ENCODE measurements at regions not wholly inside any gene's neighbourhood (a gene's known extent, or its start where the extent isn't known, plus 50 kb on each side); places are given as distances from the start of the nearest gene placed in this dataset.

DNA sequence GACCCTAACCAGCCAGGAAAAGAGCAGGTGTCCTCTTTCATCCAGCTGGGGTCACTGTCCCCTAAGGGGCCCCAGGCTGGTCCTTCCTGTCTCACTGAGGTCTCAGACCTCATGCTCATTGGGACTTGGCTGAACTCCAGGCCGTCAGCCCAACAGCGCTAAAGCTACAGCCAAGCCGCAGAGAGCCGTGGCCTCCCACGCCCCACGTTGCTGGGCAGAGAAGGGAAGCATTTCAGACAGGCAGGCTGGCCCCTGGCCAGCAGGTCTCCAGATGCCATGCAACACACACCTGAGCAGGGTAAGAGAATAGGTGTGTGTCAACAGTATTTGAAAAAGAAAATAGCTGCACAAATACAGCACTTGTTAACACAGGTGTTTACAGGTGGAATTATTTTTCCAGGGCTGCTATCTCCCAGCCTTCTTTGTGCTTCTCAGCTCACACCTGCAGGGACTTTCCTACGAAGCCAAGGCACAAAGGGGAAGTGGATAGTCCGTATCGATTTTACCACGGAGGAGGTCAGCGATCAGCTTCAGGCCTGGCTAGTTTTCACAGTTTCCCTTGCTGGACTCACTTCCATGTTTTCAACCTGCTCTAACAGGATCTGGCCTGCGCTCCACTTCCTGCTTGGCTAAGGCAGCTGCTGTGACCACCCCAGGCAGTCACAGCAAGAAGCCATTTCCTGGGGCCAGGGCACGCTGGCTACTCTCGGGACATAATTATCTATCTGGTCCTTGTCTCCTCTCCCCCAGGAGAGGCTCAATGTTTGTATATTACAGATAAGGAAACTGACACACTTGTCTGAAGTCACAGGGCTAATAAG lies 156.1 kb upstream of the ID2 start:
- H3K36me3 ChIP-seq, result no peaks in the 10 kb centered on the region
- no peak overlapping the region for H3K4me3 ChIP-seq (replicated peaks in 1 of 3)
- peak overlapping the region; percentile 29 to 76 (median 62) for H3K27ac ChIP-seq
- H3K9me3 ChIP-seq, result no peaks in the 10 kb centered on the region
- 24 to 32% methylated on average over 14 of the region's 14 CpGs for WGBS, 2 donors
- TF ChIP-seq POLR2A (IDR thresholded peaks at IDR 0.05), result no peak
- TF ChIP-seq, protein P1, sequence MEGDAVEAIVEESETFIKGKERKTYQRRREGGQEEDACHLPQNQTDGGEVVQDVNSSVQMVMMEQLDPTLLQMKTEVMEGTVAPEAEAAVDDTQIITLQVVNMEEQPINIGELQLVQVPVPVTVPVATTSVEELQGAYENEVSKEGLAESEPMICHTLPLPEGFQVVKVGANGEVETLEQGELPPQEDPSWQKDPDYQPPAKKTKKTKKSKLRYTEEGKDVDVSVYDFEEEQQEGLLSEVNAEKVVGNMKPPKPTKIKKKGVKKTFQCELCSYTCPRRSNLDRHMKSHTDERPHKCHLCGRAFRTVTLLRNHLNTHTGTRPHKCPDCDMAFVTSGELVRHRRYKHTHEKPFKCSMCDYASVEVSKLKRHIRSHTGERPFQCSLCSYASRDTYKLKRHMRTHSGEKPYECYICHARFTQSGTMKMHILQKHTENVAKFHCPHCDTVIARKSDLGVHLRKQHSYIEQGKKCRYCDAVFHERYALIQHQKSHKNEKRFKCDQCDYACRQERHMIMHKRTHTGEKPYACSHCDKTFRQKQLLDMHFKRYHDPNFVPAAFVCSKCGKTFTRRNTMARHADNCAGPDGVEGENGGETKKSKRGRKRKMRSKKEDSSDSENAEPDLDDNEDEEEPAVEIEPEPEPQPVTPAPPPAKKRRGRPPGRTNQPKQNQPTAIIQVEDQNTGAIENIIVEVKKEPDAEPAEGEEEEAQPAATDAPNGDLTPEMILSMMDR (IDR thresholded peaks at IDR 0.05), result peak in 4 of 6 experiments; percentile 43 to 75 (median 56)
- DNase-seq, result peak; percentile 99 to 100
- intact Hi-C loops (cut with DNase I), result loop anchor here (10.0 kb wide), 1 partner anchor 49 kb away; no protein-coding TSS in a partner anchor
- H3K27me3 ChIP-seq, result no peaks in the 10 kb centered on the region
- peaks cover 11 to 15% of the 10 kb centered on the region in 2 donors for H3K4me1 ChIP-seq

DNA sequence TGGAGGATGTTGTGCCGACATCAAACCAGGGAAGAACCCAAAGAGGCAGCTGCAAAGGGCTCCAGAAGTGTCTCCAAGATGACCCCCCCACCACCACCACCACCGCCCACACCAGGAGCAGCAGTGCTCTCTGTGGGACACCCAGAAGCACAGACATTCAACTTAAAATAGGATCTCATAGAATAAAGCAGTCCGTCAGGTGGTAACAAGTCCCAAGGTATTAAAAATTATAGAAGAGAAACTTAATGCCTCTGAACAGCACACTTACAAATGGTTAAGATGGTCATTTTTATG lies 155.5 kb upstream of the ID2 start:
- Histone ChIP-seq H3K4me3 (replicated peaks in 1 of 3) (no peak overlapping the region), H3K9me3 (no peaks in the 10 kb centered on the region), H3K27me3 (no peaks in the 10 kb centered on the region), H3K36me3 (no peaks in the 10 kb centered on the region), H3K27ac (peak overlapping the region; percentile 29 to 76 (median 62)), H3K4me1 (peaks cover 11 to 15% of the 10 kb centered on the region in 2 donors)
- TF ChIP-seq, protein P1 (IDR thresholded peaks at IDR 0.05), result no peak
- no peak for TF ChIP-seq POLR2A (IDR thresholded peaks at IDR 0.05)
- intact Hi-C loops (cut with DNase I), result loop anchor here (10.0 kb wide), 1 partner anchor 48 kb away; no protein-coding TSS in a partner anchor
- no peak for DNase-seq
- WGBS, 2 donors, result 87 to 88% methylated on average over 3 of the region's 3 CpGs

DNA sequence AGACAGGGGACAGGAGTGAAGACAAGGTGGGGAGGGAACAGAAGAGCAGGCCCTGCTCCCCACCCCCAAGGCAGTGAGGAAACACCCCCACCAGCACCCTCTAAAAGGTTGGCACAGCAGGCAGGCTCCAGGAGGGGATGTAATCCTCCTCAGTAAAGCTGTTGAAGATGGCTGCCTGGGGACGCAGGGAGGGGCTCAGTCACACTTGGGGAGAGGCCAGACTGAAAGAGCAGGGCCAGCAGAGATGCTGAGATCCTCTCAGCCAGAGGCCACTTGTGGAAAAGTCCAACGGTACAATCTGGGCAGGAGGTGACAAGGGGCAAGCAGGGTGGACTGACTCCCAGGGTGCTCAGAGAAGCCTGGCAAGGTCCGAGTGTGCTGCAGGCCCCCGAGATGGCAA lies 154.8 kb upstream of the ID2 start:
- Histone ChIP-seq H3K36me3 (no peaks in the 10 kb centered on the region), H3K27ac (no peak overlapping the region), H3K4me3 (replicated peaks in 1 of 3) (no peak overlapping the region), H3K9me3 (no peaks in the 10 kb centered on the region), H3K27me3 (no peaks in the 10 kb centered on the region), H3K4me1 (peaks cover 11 to 15% of the 10 kb centered on the region in 2 donors)
- TF ChIP-seq, protein P1 (IDR thresholded peaks at IDR 0.05), result no peak
- no peak for TF ChIP-seq POLR2A (IDR thresholded peaks at IDR 0.05)
- 54 to 72% methylated on average over 3 to 4 of the region's 4 CpGs for WGBS, 2 donors
- no peak for DNase-seq
- intact Hi-C loops (cut with DNase I), result loop anchor here (10.0 kb wide), 1 partner anchor 48 kb away; no protein-coding TSS in a partner anchor

DNA sequence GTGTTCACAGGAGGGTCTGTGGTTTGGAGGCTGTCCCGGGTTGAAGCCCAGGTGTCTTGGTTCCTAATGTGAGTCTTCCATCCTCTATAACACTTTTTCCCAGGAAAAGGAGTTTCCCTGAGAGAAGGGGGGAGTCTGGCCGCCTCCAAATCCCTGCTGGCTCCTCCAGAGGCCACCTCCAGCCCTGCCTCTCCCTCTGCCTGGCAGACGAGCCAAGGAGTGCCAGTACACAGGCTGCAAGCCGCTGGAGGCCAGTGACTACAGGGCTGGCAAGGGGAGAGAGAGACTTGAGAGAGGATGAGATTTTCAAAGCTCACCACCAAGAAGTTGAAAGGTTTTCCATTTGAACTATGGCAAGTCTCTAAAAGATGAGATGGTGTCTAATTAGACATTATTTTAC lies 154.2 kb upstream of the ID2 start:
- H3K27ac ChIP-seq, result no peak overlapping the region
- 68 to 77% methylated on average over 4 of the region's 4 CpGs for WGBS, 2 donors
- H3K27me3 ChIP-seq, result no peaks in the 10 kb centered on the region
- intact Hi-C loops (cut with DNase I), result loop anchor here (10.0 kb wide), 1 partner anchor 47 kb away; no protein-coding TSS in a partner anchor
- H3K36me3 ChIP-seq, result no peaks in the 10 kb centered on the region
- no peak for DNase-seq
- no peak overlapping the region for H3K4me3 ChIP-seq (replicated peaks in 1 of 3)
- H3K4me1 ChIP-seq, result peaks cover 11 to 15% of the 10 kb centered on the region in 2 donors
- TF ChIP-seq POLR2A (IDR thresholded peaks at IDR 0.05), result no peak
- TF ChIP-seq, protein P1 (IDR thresholded peaks at IDR 0.05), result no peak
- H3K9me3 ChIP-seq, result no peaks in the 10 kb centered on the region

DNA sequence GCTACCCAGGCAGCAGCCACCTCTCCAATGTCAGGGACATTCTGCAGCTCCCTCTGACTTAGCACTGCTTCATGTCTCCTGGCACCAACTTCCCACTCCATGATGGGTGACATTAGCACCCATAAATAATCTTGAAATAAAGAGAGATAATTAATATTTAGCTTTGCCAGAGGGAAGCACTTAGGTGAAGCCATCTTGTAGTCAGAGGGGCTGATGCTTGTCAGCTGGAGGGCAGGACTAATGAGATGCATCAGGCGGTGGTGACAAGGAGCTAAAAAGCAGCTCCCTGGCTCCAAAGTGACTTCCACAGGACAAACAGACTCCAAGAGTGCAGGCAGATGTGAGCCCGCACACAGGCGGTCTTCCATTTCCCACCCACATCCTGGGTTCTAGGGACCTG lies 153.0 kb upstream of the ID2 start:
- no peak for TF ChIP-seq POLR2A (IDR thresholded peaks at IDR 0.05)
- TF ChIP-seq, protein P1 (IDR thresholded peaks at IDR 0.05), result no peak
- no peaks in the 10 kb centered on the region for H3K36me3 ChIP-seq
- intact Hi-C loops (cut with DNase I), result loop anchor here (10.0 kb wide), 1 partner anchor 46 kb away; no protein-coding TSS in a partner anchor
- H3K27me3 ChIP-seq, result no peaks in the 10 kb centered on the region
- 93 to 96% methylated on average over 3 of the region's 3 CpGs for WGBS, 2 donors
- H3K4me1 ChIP-seq, result peaks cover 11 to 15% of the 10 kb centered on the region in 2 donors
- no peak for DNase-seq
- no peaks in the 10 kb centered on the region for H3K9me3 ChIP-seq
- H3K27ac ChIP-seq, result no peak overlapping the region
- H3K4me3 ChIP-seq (replicated peaks in 1 of 3), result no peak overlapping the region
